ENCODE measurements at regions not wholly inside any gene's neighbourhood (a gene's known extent, or its start where the extent isn't known, plus 50 kb on each side); places are given as distances from the start of the nearest gene placed in this dataset.

- Histone ChIP-seq H3K36me3 (no peaks in the 10 kb centered on the region), H3K9me3 (no peaks in the 10 kb centered on the region), H3K27me3 (no peaks in the 10 kb centered on the region), H3K4me3 (ENCODE audit: low read depth, low read length) (no peak overlapping the region), H3K4me1 (0 out of 2 replicates have a peak, but pooled peaks cover 4% of the 10 kb centered on the region)
- no peak for TF ChIP-seq CTCF (IDR thresholded peaks at IDR 0.05; ENCODE audit: low read depth, low read length)
- DNase-seq: no peak
Measured at GRCh38 chr13:62302341-62302740, 886.7 kb upstream of the PCDH20 start.

GRCh38 chr13:62299988-62300387 is 884.3 kb upstream of the PCDH20 start:
- H3K9me3 ChIP-seq: no peaks in the 10 kb centered on the region
- H3K4me3 ChIP-seq (ENCODE audit: low read depth, low read length): no peak overlapping the region
- H3K27me3 ChIP-seq: no peaks in the 10 kb centered on the region
- TF ChIP-seq CTCF (IDR thresholded peaks at IDR 0.05; ENCODE audit: low read depth, low read length): no peak
- DNase-seq: no peak
- H3K36me3 ChIP-seq: no peaks in the 10 kb centered on the region
- H3K4me1 ChIP-seq: 0 out of 2 replicates have a peak, but pooled peaks cover 4% of the 10 kb centered on the region

GRCh38 chr13:62296812-62297211 is 881.2 kb upstream of the PCDH20 start:
- Histone ChIP-seq H3K36me3 (no peaks in the 10 kb centered on the region), H3K27me3 (no peaks in the 10 kb centered on the region), H3K4me1 (peaks cover 4% of the 10 kb centered on the region; the same call in 1 of the 2 replicates), H3K4me3 (ENCODE audit: low read depth, low read length) (no peak overlapping the region), H3K9me3 (no peaks in the 10 kb centered on the region)
- TF ChIP-seq CTCF (IDR thresholded peaks at IDR 0.05; ENCODE audit: low read depth, low read length): no peak
- DNase-seq: no peak

GRCh38 chr13:62294244-62294643 is 878.6 kb upstream of the PCDH20 start:
- H3K9me3 ChIP-seq: no peaks in the 10 kb centered on the region
- H3K36me3 ChIP-seq: no peaks in the 10 kb centered on the region
- no peak for DNase-seq
- no peak overlapping the region for H3K4me3 ChIP-seq (ENCODE audit: low read depth, low read length)
- H3K4me1 ChIP-seq: no peaks in the 10 kb centered on the region; the same call in 1 of the 2 replicates
- no peak for TF ChIP-seq CTCF (IDR thresholded peaks at IDR 0.05; ENCODE audit: low read depth, low read length)
- no peaks in the 10 kb centered on the region for H3K27me3 ChIP-seq

- H3K27me3 ChIP-seq: no peaks in the 10 kb centered on the region
- H3K9me3 ChIP-seq: no peaks in the 10 kb centered on the region
- no peak overlapping the region for H3K4me3 ChIP-seq (ENCODE audit: low read depth, low read length)
- TF ChIP-seq CTCF (IDR thresholded peaks at IDR 0.05; ENCODE audit: low read depth, low read length): no peak
- peak; percentile 20 for DNase-seq
- H3K36me3 ChIP-seq: no peaks in the 10 kb centered on the region
- H3K4me1 ChIP-seq: no peaks in the 10 kb centered on the region; the same call in 1 of the 2 replicates
Measured at GRCh38 chr13:62292714-62293480, 877.2 kb upstream of the PCDH20 start.

GRCh38 chr13:62290542-62290941 is 874.9 kb upstream of the PCDH20 start:
- no peaks in the 10 kb centered on the region for H3K36me3 ChIP-seq
- DNase-seq: no peak
- H3K27me3 ChIP-seq: no peaks in the 10 kb centered on the region
- H3K4me1 ChIP-seq: no peaks in the 10 kb centered on the region; the same call in 1 of the 2 replicates
- no peak for TF ChIP-seq CTCF (IDR thresholded peaks at IDR 0.05; ENCODE audit: low read depth, low read length)
- no peak overlapping the region for H3K4me3 ChIP-seq (ENCODE audit: low read depth, low read length)
- no peaks in the 10 kb centered on the region for H3K9me3 ChIP-seq

Data from BE2C (cell line).